ENCODE measurements at regions not wholly inside any gene's neighbourhood (a gene's known extent, or its start where the extent isn't known, plus 50 kb on each side); places are given as distances from the start of the nearest gene placed in this dataset.

- no peak overlapping the region for H3K4me3 ChIP-seq (ENCODE audit: low read depth, low read length)
Measured at GRCh38 chrX:97867266-97867665, 983.6 kb downstream of the RPA4 start.

DNA sequence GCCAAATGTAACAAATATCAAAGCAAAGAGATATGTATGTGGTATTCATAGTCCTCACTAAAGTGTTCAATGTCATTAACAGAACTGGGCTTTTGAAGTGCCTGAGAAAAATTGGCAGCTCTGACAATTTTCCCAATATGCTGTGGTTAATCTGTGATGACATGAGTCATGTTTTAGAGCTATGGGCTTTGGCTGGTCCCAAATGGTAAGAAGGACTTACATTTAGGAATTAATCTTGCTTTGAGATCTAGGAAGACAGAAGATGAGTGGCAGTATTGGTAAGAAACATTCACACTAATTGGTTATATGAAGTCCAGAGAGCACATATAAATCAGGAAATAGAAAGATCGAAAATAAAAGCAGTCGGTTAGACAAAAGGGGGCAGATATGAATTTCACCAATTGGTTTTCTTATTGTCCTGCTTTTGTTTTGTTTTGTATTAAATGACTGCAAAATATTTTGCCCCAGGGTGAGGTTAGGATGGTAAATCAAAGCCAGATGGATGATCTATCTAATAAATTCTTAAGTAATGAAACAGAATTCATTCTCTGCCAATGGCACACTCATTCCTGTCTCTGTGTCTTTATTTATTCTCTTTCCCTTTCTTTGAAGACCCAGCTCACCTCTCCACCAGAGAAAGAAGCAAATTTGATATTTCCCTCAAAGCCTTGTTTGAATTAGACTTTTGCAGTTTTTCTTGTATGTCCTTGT, 993.1 kb downstream of the RPA4 start:
- TF ChIP-seq CTCF (IDR thresholded peaks at IDR 0.05; ENCODE audit: borderline replicate concordance, insufficient read depth, low read depth, low read length), result no peak
- no peak overlapping the region for H3K4me3 ChIP-seq (ENCODE audit: low read depth, low read length)

More at GRCh38 chrX:97867266-97867665, 983.6 kb downstream of the RPA4 start:
- TF ChIP-seq CTCF (IDR thresholded peaks at IDR 0.05; ENCODE audit: borderline replicate concordance, insufficient read depth, low read depth, low read length), result no peak

DNA sequence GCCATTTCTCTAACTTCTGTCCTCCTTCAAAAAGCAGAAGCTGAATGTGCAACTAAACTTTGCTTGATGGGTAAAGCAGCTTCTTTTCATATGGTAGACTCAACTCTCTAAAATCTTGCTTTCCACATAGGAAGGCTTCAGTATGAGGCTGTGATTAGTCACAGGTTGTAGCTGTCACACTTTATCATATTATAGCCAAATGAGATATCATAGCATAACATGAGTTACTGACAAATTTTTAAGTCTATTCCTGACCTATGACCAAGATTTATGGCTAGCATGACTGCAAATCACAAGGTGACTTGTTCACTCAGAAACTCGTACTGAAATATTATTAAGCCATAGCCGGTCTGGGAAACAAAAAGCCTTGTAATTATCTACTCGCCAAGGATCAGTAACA, 998.6 kb downstream of the RPA4 start:
- no peak overlapping the region for H3K4me3 ChIP-seq (ENCODE audit: low read depth, low read length)
- TF ChIP-seq CTCF (IDR thresholded peaks at IDR 0.05; ENCODE audit: borderline replicate concordance, insufficient read depth, low read depth, low read length), result no peak

GRCh38 chrX:97895751-97896150, 1012.0 kb downstream of the RPA4 start:
- TF ChIP-seq CTCF (IDR thresholded peaks at IDR 0.05; ENCODE audit: borderline replicate concordance, insufficient read depth, low read depth, low read length), result no peak
- no peak overlapping the region for H3K4me3 ChIP-seq (ENCODE audit: low read depth, low read length)

DNA sequence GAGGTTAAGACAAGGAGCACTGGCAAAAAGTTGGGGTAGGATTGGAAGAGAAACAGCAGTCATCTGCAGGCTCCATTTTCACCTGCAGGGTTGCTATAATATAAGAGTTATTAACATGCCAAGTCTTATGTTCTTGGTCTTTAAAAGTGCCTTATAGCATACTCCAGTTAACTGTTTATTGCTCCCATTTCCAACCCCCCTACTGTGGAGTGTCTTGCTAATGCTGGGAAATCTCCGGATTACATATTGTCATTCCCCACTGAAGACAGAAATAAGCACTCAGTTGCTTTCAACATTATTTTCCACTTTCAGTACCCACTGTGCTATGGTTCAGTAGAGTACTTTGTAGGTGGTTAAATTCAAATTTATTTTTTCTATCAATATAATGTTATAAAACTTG, 1014.3 kb downstream of the RPA4 start:
- no peak for TF ChIP-seq CTCF (IDR thresholded peaks at IDR 0.05; ENCODE audit: borderline replicate concordance, insufficient read depth, low read depth, low read length)
- no peak overlapping the region for H3K4me3 ChIP-seq (ENCODE audit: low read depth, low read length)

DNA sequence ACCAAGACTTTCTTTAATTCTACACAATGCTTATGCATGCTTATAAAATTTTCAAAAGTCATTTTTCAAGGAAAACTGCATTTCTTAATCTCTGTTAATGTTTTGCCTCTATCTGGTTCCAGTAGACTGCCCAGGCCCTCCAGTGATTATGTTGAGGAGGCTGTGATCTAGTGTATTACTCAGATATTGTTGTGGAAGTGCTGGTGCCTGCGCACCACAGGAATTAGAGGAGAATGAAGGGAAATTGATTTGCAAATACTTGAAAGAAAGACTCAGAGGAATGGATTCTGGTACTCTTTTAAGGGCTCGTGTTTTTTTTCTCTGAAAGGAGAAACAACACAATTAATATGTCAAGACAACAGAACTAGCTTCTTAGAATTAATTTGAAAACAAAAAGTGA, 1015.1 kb downstream of the RPA4 start:
- H3K4me3 ChIP-seq (ENCODE audit: low read depth, low read length), result no peak overlapping the region
- no peak for TF ChIP-seq CTCF (IDR thresholded peaks at IDR 0.05; ENCODE audit: borderline replicate concordance, insufficient read depth, low read depth, low read length)

- no peak overlapping the region for H3K4me3 ChIP-seq (ENCODE audit: low read depth, low read length)
- no peak for TF ChIP-seq CTCF (IDR thresholded peaks at IDR 0.05; ENCODE audit: borderline replicate concordance, insufficient read depth, low read depth, low read length)
Measured at GRCh38 chrX:97907791-97908190, 1024.1 kb downstream of the RPA4 start.
